ENCODE measurements at regions not wholly inside any gene's neighbourhood (a gene's known extent, or its start where the extent isn't known, plus 50 kb on each side); places are given as distances from the start of the nearest gene placed in this dataset.

GRCh38 chr6:105509506-105510331 is 106.8 kb upstream of the PREP start:
- Histone ChIP-seq H3K4me3 (ENCODE audit: low read length) (no peak overlapping the region), H3K4me1 (ENCODE audit: insufficient read depth, low read length) (no peaks in the 10 kb centered on the region)

GRCh38 chr6:105507811-105508210 is 104.9 kb upstream of the PREP start:
- Histone ChIP-seq H3K9me3 (ENCODE audit: insufficient read depth, low read depth, low read length) (no peaks in the 10 kb centered on the region), H3K4me1 (ENCODE audit: insufficient read depth, low read length) (no peaks in the 10 kb centered on the region), H3K4me3 (ENCODE audit: low read length) (no peak overlapping the region), H3K27ac (ENCODE audit: low read length) (no peak overlapping the region), H3K27me3 (ENCODE audit: insufficient read depth, low read length) (no peaks in the 10 kb centered on the region), H3K9ac (ENCODE audit: low read depth, low read length) (no peak overlapping the region), H3K36me3 (ENCODE audit: insufficient read depth, low read depth, low read length) (no peaks in the 10 kb centered on the region)

More at GRCh38 chr6:105509506-105510331, 106.8 kb upstream of the PREP start:
- H3K36me3 ChIP-seq (ENCODE audit: insufficient read depth, low read depth, low read length): no peaks in the 10 kb centered on the region
- no peaks in the 10 kb centered on the region for H3K9me3 ChIP-seq (ENCODE audit: insufficient read depth, low read depth, low read length)
- no peak overlapping the region for H3K27ac ChIP-seq (ENCODE audit: low read length)
- no peaks in the 10 kb centered on the region for H3K27me3 ChIP-seq (ENCODE audit: insufficient read depth, low read length)
- no peak overlapping the region for H3K9ac ChIP-seq (ENCODE audit: low read depth, low read length)

DNA sequence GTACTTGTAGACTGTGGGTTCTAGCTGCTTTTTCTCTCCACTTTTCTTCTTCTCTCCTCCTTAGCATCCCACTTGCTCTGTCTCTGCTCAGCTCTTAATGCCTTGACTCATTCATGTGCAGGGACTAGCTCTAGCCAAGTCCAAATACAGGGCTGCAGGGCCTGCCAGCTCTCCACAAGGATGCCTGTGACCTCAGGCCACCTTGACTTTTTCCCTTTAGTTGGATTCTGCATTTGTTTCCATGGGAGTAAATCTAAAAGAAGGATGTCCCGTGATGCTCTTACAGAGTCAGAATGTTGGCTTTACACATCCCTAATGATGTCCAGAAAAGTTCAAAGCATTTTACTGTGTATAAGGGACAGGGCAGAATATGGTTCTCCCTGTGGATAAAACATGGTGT is 101.8 kb upstream of the PREP start:
- no peak overlapping the region for H3K27ac ChIP-seq (ENCODE audit: low read length)
- no peaks in the 10 kb centered on the region for H3K4me1 ChIP-seq (ENCODE audit: insufficient read depth, low read length)
- H3K9ac ChIP-seq (ENCODE audit: low read depth, low read length): no peak overlapping the region
- H3K4me3 ChIP-seq (ENCODE audit: low read length): no peak overlapping the region
- no peaks in the 10 kb centered on the region for H3K9me3 ChIP-seq (ENCODE audit: insufficient read depth, low read depth, low read length)
- H3K27me3 ChIP-seq (ENCODE audit: insufficient read depth, low read length): no peaks in the 10 kb centered on the region
- H3K36me3 ChIP-seq (ENCODE audit: insufficient read depth, low read depth, low read length): no peaks in the 10 kb centered on the region

- H3K27me3 ChIP-seq (ENCODE audit: insufficient read depth, low read length): no peaks in the 10 kb centered on the region
Observed at GRCh38 chr6:105503641-105504040, 100.8 kb upstream of the PREP start.

GRCh38 chr6:105501826-105502344 is 99.0 kb upstream of the PREP start:
- Histone ChIP-seq H3K4me1 (ENCODE audit: insufficient read depth, low read length) (no peaks in the 10 kb centered on the region), H3K9me3 (ENCODE audit: insufficient read depth, low read depth, low read length) (no peaks in the 10 kb centered on the region), H3K27ac (ENCODE audit: low read length) (no peak overlapping the region), H3K9ac (ENCODE audit: low read depth, low read length) (no peak overlapping the region), H3K4me3 (ENCODE audit: low read length) (no peak overlapping the region), H3K27me3 (ENCODE audit: insufficient read depth, low read length) (no peaks in the 10 kb centered on the region), H3K36me3 (ENCODE audit: insufficient read depth, low read depth, low read length) (no peaks in the 10 kb centered on the region)

More at GRCh38 chr6:105503641-105504040, 100.8 kb upstream of the PREP start:
- H3K9me3 ChIP-seq (ENCODE audit: insufficient read depth, low read depth, low read length): no peaks in the 10 kb centered on the region
- no peak overlapping the region for H3K27ac ChIP-seq (ENCODE audit: low read length)
- H3K9ac ChIP-seq (ENCODE audit: low read depth, low read length): no peak overlapping the region
- H3K36me3 ChIP-seq (ENCODE audit: insufficient read depth, low read depth, low read length): no peaks in the 10 kb centered on the region
- H3K4me3 ChIP-seq (ENCODE audit: low read length): no peak overlapping the region
- no peaks in the 10 kb centered on the region for H3K4me1 ChIP-seq (ENCODE audit: insufficient read depth, low read length)

DNA sequence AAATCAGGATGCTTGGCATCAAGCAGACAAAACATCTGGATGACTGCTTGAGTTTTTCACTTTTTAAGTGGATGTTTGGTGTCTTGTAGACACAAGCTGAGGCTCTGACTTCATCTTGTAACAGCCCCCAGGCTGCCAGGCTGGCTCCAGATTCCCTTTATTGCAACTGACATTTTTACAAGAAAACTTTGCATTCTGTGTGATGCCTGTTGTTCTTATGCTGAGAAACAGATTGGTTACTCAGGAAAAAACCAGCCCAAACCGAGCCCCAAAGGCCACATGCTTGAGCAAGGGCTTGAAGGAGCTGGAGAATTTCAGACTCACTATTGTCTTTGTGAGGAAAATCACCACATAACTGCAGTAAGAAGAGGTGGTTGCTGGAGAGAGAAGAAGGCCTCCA is 98.4 kb upstream of the PREP start:
- no peaks in the 10 kb centered on the region for H3K27me3 ChIP-seq (ENCODE audit: insufficient read depth, low read length)
- no peak overlapping the region for H3K4me3 ChIP-seq (ENCODE audit: low read length)
- H3K36me3 ChIP-seq (ENCODE audit: insufficient read depth, low read depth, low read length): no peaks in the 10 kb centered on the region
- H3K4me1 ChIP-seq (ENCODE audit: insufficient read depth, low read length): no peaks in the 10 kb centered on the region
- no peak overlapping the region for H3K9ac ChIP-seq (ENCODE audit: low read depth, low read length)
- H3K27ac ChIP-seq (ENCODE audit: low read length): no peak overlapping the region
- H3K9me3 ChIP-seq (ENCODE audit: insufficient read depth, low read depth, low read length): no peaks in the 10 kb centered on the region

- no peaks in the 10 kb centered on the region for H3K4me1 ChIP-seq (ENCODE audit: insufficient read depth, low read length)
- no peak overlapping the region for H3K27ac ChIP-seq (ENCODE audit: low read length)
- H3K4me3 ChIP-seq (ENCODE audit: low read length): no peak overlapping the region
- H3K36me3 ChIP-seq (ENCODE audit: insufficient read depth, low read depth, low read length): no peaks in the 10 kb centered on the region
- H3K27me3 ChIP-seq (ENCODE audit: insufficient read depth, low read length): no peaks in the 10 kb centered on the region
- no peak overlapping the region for H3K9ac ChIP-seq (ENCODE audit: low read depth, low read length)
- no peaks in the 10 kb centered on the region for H3K9me3 ChIP-seq (ENCODE audit: insufficient read depth, low read depth, low read length)
Observed at GRCh38 chr6:105500693-105501092, 97.8 kb upstream of the PREP start.

DNA sequence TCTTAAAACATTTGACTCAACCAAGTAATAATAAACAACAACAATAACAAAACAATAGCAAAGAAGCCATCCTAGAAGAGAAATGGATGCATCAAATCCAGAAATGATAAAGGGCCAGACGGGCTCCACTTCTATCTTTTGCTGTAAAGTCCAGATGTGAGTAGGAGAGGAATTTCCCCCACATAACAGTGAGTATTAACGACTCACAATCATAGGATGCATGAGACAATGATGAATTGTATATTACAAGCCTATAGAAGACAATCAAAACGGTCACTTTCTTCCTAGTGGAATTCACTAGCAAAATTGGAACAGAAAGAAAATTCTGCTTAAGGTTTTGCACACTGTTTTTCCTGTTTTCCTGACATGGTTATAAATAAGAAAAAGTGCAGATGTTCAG is 97.0 kb upstream of the PREP start:
- Histone ChIP-seq H3K27me3 (ENCODE audit: insufficient read depth, low read length) (no peaks in the 10 kb centered on the region), H3K4me1 (ENCODE audit: insufficient read depth, low read length) (peaks cover 3% of the 10 kb centered on the region; the same call in 1 of the 2 replicates), H3K9me3 (ENCODE audit: insufficient read depth, low read depth, low read length) (no peaks in the 10 kb centered on the region), H3K36me3 (ENCODE audit: insufficient read depth, low read depth, low read length) (no peaks in the 10 kb centered on the region), H3K4me3 (ENCODE audit: low read length) (no peak overlapping the region), H3K9ac (ENCODE audit: low read depth, low read length) (no peak overlapping the region), H3K27ac (ENCODE audit: low read length) (no peak overlapping the region)

DNA sequence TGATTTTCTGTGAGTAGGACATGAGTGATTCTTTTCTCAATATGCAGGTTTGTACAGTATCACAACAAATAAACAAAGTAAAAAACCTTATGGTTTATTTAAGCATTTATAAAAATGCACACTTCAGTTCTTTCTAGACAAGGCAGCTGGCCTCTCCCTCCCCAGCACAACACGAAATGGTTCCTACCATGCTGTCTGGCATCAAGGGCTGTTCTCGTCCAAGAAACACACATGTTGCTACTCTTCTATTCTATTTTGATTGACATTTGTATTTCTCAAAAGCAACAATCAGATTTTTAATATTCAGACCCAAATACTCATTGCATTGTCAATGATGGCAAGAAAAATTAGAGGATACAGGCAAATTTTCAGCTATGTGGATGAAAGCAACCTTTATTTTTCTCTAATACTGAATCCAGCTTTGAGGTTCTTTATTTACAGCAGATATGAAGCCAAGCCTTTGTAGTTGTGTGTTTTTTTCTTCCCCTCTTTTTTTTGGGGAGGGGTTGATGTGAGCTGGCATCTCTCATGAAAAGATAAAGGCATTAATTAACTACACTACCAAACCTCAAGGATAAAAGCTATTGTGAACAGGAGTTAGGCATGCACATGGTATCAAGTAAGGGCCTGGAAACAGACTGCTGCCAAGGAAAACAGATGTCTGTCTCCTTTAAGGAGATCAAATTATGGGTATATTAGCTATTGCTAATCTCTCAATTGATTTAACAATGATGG is 96.4 kb upstream of the PREP start:
- no peak overlapping the region for H3K9ac ChIP-seq (ENCODE audit: low read depth, low read length)
- no peaks in the 10 kb centered on the region for H3K9me3 ChIP-seq (ENCODE audit: insufficient read depth, low read depth, low read length)
- H3K36me3 ChIP-seq (ENCODE audit: insufficient read depth, low read depth, low read length): no peaks in the 10 kb centered on the region
- no peak overlapping the region for H3K4me3 ChIP-seq (ENCODE audit: low read length)
- H3K4me1 ChIP-seq (ENCODE audit: insufficient read depth, low read length): peaks cover 7% of the 10 kb centered on the region; the same call in 1 of the 2 replicates
- H3K27ac ChIP-seq (ENCODE audit: low read length): no peak overlapping the region
- H3K27me3 ChIP-seq (ENCODE audit: insufficient read depth, low read length): no peaks in the 10 kb centered on the region

GRCh38 chr6:105497549-105497948 is 94.7 kb upstream of the PREP start:
- H3K36me3 ChIP-seq (ENCODE audit: insufficient read depth, low read depth, low read length): no peaks in the 10 kb centered on the region
- H3K4me3 ChIP-seq (ENCODE audit: low read length): no peak overlapping the region
- no peaks in the 10 kb centered on the region for H3K9me3 ChIP-seq (ENCODE audit: insufficient read depth, low read depth, low read length)
- H3K27me3 ChIP-seq (ENCODE audit: insufficient read depth, low read length): no peaks in the 10 kb centered on the region
- H3K27ac ChIP-seq (ENCODE audit: low read length): no peak overlapping the region
- H3K4me1 ChIP-seq (ENCODE audit: insufficient read depth, low read length): peaks cover 15% of the 10 kb centered on the region; the same call in 1 of the 2 replicates
- no peak overlapping the region for H3K9ac ChIP-seq (ENCODE audit: low read depth, low read length)

DNA sequence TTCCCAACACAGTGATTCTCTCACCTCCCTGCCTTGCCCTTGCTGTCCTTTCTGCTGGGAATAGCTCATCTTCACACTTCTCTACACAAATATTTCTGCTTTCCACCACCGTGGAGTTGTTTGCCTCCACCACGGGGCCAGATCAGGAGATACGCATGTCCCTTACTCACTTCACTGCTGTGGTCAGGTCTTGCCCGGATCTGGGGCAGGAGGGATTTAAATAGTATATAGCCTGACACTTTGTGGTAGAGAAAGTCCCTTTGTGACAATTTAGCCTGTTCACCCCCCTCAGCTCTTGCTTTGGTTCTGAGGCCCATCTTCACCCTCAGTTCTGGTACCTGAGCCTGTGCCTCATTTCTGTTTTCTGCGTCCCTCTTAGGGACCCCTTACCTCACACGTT is 92.6 kb upstream of the PREP start:
- Histone ChIP-seq H3K36me3 (ENCODE audit: insufficient read depth, low read depth, low read length) (no peaks in the 10 kb centered on the region), H3K9me3 (ENCODE audit: insufficient read depth, low read depth, low read length) (no peaks in the 10 kb centered on the region), H3K4me1 (ENCODE audit: insufficient read depth, low read length) (peaks cover 15% of the 10 kb centered on the region; the same call in 1 of the 2 replicates), H3K9ac (ENCODE audit: low read depth, low read length) (no peak overlapping the region), H3K4me3 (ENCODE audit: low read length) (no peak overlapping the region), H3K27me3 (ENCODE audit: insufficient read depth, low read length) (no peaks in the 10 kb centered on the region), H3K27ac (ENCODE audit: low read length) (no peak overlapping the region)

GRCh38 chr6:105494688-105495087 is 91.8 kb upstream of the PREP start:
- no peaks in the 10 kb centered on the region for H3K9me3 ChIP-seq (ENCODE audit: insufficient read depth, low read depth, low read length)
- H3K36me3 ChIP-seq (ENCODE audit: insufficient read depth, low read depth, low read length): no peaks in the 10 kb centered on the region
- H3K27ac ChIP-seq (ENCODE audit: low read length): no peak overlapping the region
- no peak overlapping the region for H3K9ac ChIP-seq (ENCODE audit: low read depth, low read length)
- no peaks in the 10 kb centered on the region for H3K27me3 ChIP-seq (ENCODE audit: insufficient read depth, low read length)
- H3K4me3 ChIP-seq (ENCODE audit: low read length): no peak overlapping the region
- peaks cover 15% of the 10 kb centered on the region; the same call in 1 of the 2 replicates for H3K4me1 ChIP-seq (ENCODE audit: insufficient read depth, low read length)
